Endodermal cell (in vitro differentiated cells): ENCODE measurements at regions not wholly inside any gene's neighbourhood (a gene's known extent, or its start where the extent isn't known, plus 50 kb on each side); places are given as distances from the start of the nearest gene placed in this dataset.
A peak's percentile ranks its signal among the peaks of the same experiment; 100 is the strongest.

ENCODE experiments used
- DNase-seq: peaks from one replicate; pipeline ENCODE4 v3.0.0-alpha.2; 2017
- H3K27ac ChIP-seq: 2 replicates; pipeline ENCODE4 v1.5.1; 2013; ENCODE audit warnings: mild to moderate bottlenecking, low read depth, low read length, moderate library complexity
- H3K27me3 ChIP-seq: 2 replicates; pipeline ENCODE4 v1.6.1; 2013; ENCODE audit warnings: mild to moderate bottlenecking, low read length, moderate library complexity; ENCODE audit not compliant: insufficient read depth, control insufficient read depth, poor library complexity, severe bottlenecking
- H3K36me3 ChIP-seq: 2 replicates; pipeline ENCODE4 v1.7.0; 2013; ENCODE audit warnings: mild to moderate bottlenecking, low read length, moderate library complexity; ENCODE audit not compliant: control insufficient read depth, insufficient read depth
- H3K4me1 ChIP-seq: one replicate; pipeline ENCODE4 v1.7.0; 2013; ENCODE audit warnings: low read length; ENCODE audit not compliant: control insufficient read depth, insufficient read depth
- H3K4me3 ChIP-seq: 2 replicates; pipeline ENCODE4 v1.5.1; 2013; ENCODE audit warnings: mild to moderate bottlenecking, low read length, moderate library complexity
- H3K9ac ChIP-seq: 2 replicates; pipeline ENCODE4 v1.6.1; 2013; ENCODE audit warnings: mild to moderate bottlenecking, low read length, moderate library complexity; ENCODE audit not compliant: poor library complexity, severe bottlenecking; ENCODE audit errors: extremely low read depth
- H3K9me3 ChIP-seq: 2 replicates; pipeline ENCODE4 v1.6.1; 2013; ENCODE audit warnings: mild to moderate bottlenecking, low read length, moderate library complexity; ENCODE audit not compliant: control insufficient read depth
- H3K27ac Mint-ChIP-seq: 2 replicates; pipeline ENCODE4 v1.8.0; 2020; ENCODE audit warnings: mixed read lengths
- H3K27me3 Mint-ChIP-seq: 2 replicates; pipeline ENCODE4 v1.8.0; 2021; ENCODE audit warnings: mild to moderate bottlenecking, mixed read lengths; ENCODE audit not compliant: insufficient read depth
- H3K36me3 Mint-ChIP-seq: 2 replicates; pipeline ENCODE4 v1.8.0; 2020; ENCODE audit warnings: low read depth, mixed read lengths
- H3K4me1 Mint-ChIP-seq: 2 replicates; pipeline ENCODE4 v1.8.0; 2020; ENCODE audit warnings: mixed read lengths
- H3K4me3 Mint-ChIP-seq: 2 replicates; pipeline ENCODE4 v1.8.0; 2020; ENCODE audit warnings: mild to moderate bottlenecking, moderate library complexity, mixed read lengths
- H3K9me3 Mint-ChIP-seq: 2 replicates; pipeline ENCODE4 v1.8.0; 2020; ENCODE audit warnings: mild to moderate bottlenecking, mixed read lengths
- WGBS, 2 experiments: methylation state at CpG; one replicate each; pipeline versions ENCODE4 v1.1.5 to v1.1.7; 2013; ENCODE audit warnings: missing lambda C conversion rate in 2 of 2, mixed read lengths in 1 of 2; ENCODE audit not compliant: insufficient coverage in 1 of 2, insufficient read length in 1 of 2; 5-methylcytosine and 5-hydroxymethylcytosine counted together
- TF ChIP-seq, protein P1 (sequence below): fragments of 200-600 bp; sonication (generic); conservative IDR thresholded peaks from 2 replicates; pipeline ENCODE4 v1.5.0; 2021; ENCODE audit warnings: antibody characterized with exemption, mild to moderate bottlenecking

DNA sequence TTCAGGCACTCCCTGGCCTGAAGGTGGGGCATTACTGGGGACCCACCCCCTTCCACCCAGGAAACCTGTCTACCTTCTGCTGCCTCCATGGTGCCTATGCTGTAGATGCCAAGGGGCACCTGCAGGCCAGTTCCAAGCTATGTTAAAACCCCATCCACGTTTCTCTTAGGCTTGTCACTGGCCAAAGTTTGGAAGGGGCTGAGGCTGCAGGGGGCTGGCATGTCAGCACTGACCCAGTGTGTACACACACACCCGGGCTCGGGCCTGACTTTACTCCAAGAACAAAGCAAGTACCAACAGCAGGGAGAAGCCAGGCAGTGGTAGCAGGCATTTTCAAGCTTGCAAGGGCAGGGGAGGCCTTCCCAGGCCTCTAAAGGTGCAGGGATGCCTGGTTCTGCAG lies 53.8 kb upstream of the PCDH15 start:
- no peak overlapping the region for H3K4me3 Mint-ChIP-seq
- 88% methylated on average over 3 of the region's 3 CpGs; no CpG with 5 or more reads in 1 of the 2 experiments for WGBS, 2 experiments

DNA sequence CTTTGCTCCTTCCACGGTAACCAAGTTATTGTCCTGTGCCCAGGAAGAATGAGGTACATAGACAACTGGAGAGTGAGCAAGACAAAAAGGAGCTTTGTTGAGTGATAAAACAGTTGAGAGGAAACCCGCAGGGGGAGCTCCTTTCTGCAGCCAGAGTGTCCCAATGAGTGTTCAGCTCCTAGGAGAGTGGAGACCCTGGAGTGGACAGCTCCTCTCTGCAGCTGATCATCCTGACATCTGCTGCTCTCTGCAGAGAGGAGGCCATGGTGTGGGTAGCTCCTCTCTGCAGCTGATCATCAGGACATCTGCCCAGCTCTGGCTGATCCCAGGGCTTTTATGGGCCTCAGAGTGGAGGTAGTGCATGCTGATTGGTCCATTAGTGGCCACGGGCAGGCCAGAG lies 53.4 kb upstream of the PCDH15 start:
- no peaks in the 10 kb centered on the region for H3K9me3 Mint-ChIP-seq
- Histone ChIP-seq H3K9me3 (no peaks in the 10 kb centered on the region), H3K4me3 (no peak overlapping the region), H3K9ac (no peak overlapping the region), H3K27me3 (no peaks in the 10 kb centered on the region), H3K4me1 (no peaks in the 10 kb centered on the region), H3K36me3 (no peaks in the 10 kb centered on the region), H3K27ac (no peak overlapping the region)
- TF ChIP-seq, protein P1, sequence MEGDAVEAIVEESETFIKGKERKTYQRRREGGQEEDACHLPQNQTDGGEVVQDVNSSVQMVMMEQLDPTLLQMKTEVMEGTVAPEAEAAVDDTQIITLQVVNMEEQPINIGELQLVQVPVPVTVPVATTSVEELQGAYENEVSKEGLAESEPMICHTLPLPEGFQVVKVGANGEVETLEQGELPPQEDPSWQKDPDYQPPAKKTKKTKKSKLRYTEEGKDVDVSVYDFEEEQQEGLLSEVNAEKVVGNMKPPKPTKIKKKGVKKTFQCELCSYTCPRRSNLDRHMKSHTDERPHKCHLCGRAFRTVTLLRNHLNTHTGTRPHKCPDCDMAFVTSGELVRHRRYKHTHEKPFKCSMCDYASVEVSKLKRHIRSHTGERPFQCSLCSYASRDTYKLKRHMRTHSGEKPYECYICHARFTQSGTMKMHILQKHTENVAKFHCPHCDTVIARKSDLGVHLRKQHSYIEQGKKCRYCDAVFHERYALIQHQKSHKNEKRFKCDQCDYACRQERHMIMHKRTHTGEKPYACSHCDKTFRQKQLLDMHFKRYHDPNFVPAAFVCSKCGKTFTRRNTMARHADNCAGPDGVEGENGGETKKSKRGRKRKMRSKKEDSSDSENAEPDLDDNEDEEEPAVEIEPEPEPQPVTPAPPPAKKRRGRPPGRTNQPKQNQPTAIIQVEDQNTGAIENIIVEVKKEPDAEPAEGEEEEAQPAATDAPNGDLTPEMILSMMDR: no peak
- H3K27ac Mint-ChIP-seq: no peak overlapping the region
- no peaks in the 10 kb centered on the region for H3K36me3 Mint-ChIP-seq
- no peaks in the 10 kb centered on the region for H3K27me3 Mint-ChIP-seq
- peak; percentile 48 for DNase-seq
- no peak overlapping the region for H3K4me3 Mint-ChIP-seq
- no peaks in the 10 kb centered on the region for H3K4me1 Mint-ChIP-seq
- 90 to 93% methylated on average over 2 to 3 of the region's 3 CpGs for WGBS, 2 experiments

More for the DNA sequence above, 53.8 kb upstream of the PCDH15 start:
- Histone ChIP-seq H3K4me1 (no peaks in the 10 kb centered on the region), H3K9ac (no peak overlapping the region), H3K4me3 (no peak overlapping the region), H3K36me3 (no peaks in the 10 kb centered on the region), H3K27me3 (no peaks in the 10 kb centered on the region), H3K27ac (no peak overlapping the region), H3K9me3 (no peaks in the 10 kb centered on the region)
- Mint-ChIP-seq H3K4me1 (no peaks in the 10 kb centered on the region), H3K27me3 (no peaks in the 10 kb centered on the region), H3K36me3 (no peaks in the 10 kb centered on the region), H3K9me3 (no peaks in the 10 kb centered on the region), H3K27ac (no peak overlapping the region)
- no peak for DNase-seq
- TF ChIP-seq, protein P1: no peak

DNA sequence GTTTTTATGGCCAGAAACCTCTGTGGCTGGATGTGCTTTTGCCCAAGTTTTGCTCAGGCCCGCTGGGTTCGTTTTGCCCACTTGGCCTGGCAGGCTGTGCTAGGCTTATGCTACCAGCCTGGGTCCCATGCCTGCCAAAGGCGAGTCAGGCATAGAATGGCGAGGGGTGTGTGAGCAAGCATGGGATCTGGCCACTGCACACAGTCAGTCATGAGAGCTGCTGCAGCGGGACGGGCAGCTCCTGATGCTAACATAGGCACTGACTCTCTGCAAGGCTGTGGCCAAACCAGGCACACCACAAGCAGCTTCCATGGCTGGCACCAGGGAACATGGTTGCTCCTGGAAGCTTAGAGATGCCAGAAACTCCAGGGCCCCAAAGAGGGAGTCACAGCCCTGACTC lies 52.9 kb upstream of the PCDH15 start:
- H3K4me1 Mint-ChIP-seq: no peaks in the 10 kb centered on the region
- no peaks in the 10 kb centered on the region for H3K9me3 ChIP-seq
- no peak for DNase-seq
- no peak overlapping the region for H3K4me3 Mint-ChIP-seq
- no peak overlapping the region for H3K27ac Mint-ChIP-seq
- H3K27me3 Mint-ChIP-seq: no peaks in the 10 kb centered on the region
- WGBS, 2 experiments: 96 to 100% methylated on average over 4 to 6 of the region's 6 CpGs
- no peak overlapping the region for H3K4me3 ChIP-seq
- no peaks in the 10 kb centered on the region for H3K27me3 ChIP-seq
- no peaks in the 10 kb centered on the region for H3K9me3 Mint-ChIP-seq
- TF ChIP-seq, protein P1: no peak
- H3K36me3 Mint-ChIP-seq: no peaks in the 10 kb centered on the region
- H3K27ac ChIP-seq: no peak overlapping the region
- no peaks in the 10 kb centered on the region for H3K36me3 ChIP-seq
- no peak overlapping the region for H3K9ac ChIP-seq
- no peaks in the 10 kb centered on the region for H3K4me1 ChIP-seq
